COLO668 (cell line): ENCODE measurements at regions not wholly inside any gene's neighbourhood (a gene's known extent, or its start where the extent isn't known, plus 50 kb on each side); places are given as distances from the start of the nearest gene placed in this dataset.
"Not testable (repeated sequence)": the region's sequence is repeated elsewhere in the genome, so short reads cannot be mapped to it uniquely, and the experiment has no call there.

ENCODE experiments used
- DNase-seq: peaks from one replicate; lab custom pipeline; 2025; ENCODE audit not compliant: unreplicated experiment; lab: John Stamatoyannopoulos, UW

DNA sequence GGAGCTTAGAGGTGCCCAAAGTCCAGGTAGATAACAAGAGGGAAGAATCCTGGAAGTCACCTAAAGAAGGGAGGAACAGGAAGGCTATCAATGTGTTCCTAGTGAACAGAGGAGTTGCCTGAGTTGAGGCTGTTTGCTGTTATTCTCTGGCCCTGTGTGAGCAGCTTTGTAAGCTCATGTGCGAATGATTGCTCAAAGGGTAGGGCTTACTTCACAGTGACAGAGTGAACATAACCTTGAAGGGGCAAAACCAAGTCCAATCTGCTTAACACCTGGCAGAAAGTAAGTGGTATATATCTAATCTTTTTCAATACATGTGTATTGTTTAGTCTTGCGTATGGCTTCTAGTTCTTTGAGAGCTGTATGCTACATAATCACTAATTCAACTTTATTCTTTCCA, 1153.6 kb downstream of the TUSC7 start:
- no peak for DNase-seq

DNA sequence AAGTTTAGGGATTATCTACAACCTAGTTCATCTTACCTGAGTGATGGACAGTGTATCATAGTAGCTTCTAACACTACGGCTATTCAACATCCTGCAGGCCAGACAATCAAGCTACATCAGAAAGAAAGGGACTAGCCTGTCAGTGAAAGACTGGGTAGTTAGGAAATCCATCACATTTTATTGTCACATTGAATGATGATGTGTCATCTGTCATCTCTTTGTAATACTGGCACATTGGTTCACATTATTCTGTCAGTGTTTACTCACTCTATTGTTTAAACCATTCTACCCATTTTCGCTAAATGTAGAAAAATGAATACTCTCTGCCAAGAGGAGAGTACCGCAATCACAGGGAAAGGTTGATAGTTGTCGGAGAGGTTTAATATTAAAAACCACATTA, 1155.8 kb downstream of the TUSC7 start:
- no peak for DNase-seq

DNA sequence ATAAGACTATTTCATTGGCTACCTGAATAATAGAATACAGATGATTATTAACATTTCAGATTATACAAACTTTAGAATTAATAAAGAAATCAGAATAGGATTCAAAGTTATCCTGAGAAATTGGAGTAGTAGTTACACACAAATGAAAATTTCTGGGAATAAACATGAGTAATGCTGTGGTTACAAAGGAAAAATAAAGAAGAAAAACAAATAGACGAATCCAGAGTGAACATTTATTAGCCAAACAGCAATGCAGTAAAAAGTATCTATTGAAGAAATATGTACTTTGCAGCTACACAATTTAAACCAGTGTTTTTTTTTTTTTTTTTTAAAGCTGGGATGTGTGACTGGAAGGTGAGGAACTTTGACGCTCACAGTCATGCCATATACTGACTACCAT, 1159.2 kb downstream of the TUSC7 start:
- no peak for DNase-seq

DNA sequence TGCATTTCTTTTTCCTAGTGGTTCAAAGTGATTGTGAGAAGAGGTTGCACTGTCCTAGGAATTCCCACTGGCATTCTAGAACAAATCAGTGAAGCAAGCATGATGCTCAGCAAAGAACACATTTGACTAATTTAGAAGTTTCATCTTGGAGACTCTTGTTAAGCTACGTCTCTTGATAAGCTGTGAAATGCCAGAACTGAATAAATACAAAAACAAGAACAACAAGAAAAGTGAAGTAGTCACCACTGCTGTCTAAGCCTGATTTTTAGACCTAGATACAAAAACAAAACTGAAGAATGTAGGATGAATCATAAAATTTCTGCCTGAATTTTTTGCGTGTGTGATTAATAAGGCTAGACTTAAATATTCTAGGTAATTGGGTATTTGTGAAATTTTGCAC, 1162.4 kb downstream of the TUSC7 start:
- DNase-seq: no peak

DNA sequence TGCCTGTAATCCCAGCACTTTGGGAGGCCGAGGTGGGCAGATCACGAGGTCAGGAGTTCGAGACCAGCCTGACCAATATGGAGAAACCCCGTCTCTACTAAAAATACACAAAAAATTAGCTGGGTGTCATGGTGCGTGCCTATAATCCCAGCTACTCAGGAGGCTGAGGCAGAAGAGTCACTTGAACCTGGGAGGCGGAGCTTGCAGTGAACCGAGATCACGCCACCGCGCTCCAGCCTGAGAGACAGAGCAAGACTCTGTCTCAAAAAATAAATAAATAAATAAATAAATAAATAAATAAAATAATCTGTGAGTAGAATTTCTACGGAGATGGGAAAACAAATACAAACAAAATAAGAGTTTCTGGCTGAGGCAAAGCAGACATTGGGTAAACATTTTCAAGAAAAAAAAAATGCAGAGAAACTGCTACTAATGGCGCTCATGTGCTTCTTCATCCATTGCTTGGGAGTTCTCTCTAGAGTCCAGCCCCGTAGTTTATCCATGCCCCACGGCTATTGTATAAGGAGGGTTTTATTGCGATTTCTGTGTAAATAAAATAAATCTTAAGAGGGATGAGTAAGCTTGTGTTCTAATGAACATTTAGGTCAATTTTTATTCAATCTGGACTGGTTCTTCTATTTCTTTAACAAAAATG, 1161.9 kb downstream of the IGSF11 start:
- DNase-seq: not testable (repeated sequence)

DNA sequence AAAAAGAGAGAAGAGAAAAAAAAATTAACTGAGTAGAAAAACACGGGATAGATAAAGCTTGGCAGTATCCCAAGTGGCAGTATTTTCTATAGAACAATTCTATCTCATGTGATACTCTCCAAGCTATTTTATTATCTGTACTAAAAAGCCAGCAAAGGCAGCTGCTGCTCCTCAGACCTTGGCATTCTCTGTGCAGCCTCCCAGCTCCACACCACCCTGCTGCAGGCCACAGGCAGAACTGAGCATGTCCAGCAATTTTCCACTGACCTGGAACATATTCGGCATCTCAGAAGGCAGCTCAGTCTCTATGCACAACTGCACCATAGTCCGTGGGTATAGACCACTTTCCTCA, 1161.4 kb downstream of the IGSF11 start:
- peak; percentile 6 for DNase-seq

DNA sequence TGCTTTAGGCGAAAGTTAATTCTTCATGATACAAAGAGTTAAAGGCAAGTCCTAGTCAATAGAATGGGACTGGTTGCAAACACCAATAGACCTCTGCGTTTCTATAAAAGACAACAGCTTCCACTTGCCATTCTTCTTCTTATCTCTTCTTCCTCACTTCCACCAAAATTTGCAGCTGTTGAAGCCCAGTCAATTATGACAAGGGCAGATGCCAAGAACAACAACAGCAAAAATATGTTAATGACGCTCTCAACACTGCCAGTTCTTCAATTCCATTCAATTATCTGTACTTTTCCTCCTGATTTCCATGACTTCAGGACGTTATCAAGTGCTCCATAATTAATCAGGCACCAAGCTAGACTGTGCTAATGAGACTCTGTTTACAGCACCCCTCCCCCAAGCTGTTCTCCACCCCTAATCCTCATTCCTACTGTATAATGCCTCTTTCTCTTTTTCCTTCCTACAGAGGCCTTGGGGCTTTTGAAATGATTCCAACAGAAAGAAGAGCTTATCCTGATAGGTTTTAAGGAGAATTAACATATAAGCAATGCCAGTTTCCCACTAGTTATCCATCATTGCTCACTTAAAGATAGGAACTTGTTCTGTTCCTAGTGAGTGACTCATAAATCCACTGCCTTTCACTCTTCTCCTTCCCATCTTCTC, 1160.5 kb downstream of the IGSF11 start:
- no peak for DNase-seq

DNA sequence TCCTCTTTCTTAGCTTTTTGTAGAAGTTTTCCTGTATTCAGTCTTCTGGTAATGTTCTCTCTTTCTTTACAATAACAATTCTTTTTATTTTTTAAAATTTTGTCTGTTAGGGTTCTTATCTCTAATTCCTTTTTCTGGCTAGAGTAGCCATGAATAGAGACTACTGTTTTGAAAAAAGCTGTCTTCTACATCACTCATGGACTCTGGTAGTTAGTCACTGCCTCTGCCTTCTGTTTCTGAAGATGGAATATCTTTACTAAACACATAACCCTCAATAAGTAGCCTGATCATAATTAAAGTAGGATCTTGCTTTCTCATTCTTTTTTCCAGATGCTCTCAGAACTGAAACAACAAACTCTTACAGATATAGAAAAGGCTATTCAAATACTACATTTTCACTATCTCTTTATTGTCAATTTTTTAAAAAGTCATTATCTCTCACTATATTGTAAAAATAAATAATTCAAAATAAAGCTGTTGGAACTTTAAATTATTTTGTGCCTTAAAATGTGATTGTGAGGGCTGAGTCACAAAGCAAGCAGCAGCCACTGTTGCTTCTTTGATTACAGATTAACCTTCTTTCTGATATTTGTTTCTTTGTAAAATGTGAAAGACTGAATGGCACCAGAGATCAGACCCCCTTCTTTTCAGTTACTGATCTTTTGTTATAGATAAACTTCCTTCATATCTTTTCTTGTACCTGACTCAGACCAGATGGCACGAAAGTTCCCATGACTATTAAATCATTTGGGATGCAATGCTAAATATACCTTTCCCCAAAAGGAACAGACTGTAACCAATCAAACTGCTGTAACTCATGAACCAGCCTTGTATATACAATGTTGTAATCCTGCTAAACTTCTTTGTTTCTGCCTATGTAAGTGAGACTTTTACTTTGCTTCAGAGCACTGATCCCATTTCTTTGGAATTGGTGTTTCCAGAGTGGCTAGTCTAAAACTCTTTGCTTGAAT, 1159.5 kb downstream of the IGSF11 start:
- no peak for DNase-seq

DNA sequence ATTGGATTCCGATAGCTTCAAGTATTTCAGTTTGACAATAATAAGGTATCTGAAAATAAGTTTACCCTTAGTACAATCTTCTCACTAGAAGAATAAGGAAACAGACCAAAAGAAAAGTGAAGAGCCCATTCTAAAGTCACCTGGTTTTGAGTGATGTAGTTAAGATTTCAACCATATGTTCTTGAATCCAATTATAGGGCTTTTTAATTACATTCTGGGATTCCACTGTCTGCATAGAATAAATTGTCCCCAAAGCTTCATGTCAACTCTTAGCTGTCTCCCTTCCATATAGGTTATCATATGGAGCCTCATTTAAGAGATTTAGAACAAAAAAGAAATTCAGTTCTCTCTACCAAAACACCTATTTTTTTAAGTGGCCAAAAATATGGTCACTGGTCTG, 1158.8 kb downstream of the IGSF11 start:
- DNase-seq: no peak

DNA sequence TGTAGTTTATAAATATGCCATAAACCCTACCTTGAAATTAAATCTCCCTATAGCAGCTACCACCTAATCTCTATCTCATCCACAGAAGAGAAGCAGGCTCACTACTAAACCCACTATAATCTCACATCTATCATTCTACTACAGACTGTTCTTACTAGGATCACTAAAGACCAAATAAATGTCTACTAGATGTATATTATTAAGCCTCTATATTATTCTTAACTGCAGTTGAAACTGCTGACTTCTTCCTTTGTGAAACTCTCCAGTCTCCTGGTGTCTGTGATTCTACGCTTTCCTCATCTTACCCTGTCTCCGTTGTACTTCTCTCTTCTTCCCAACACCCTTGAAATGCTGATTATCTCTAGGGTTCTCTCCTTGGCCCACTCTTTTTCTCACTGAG, 1154.0 kb downstream of the IGSF11 start:
- DNase-seq: no peak

DNA sequence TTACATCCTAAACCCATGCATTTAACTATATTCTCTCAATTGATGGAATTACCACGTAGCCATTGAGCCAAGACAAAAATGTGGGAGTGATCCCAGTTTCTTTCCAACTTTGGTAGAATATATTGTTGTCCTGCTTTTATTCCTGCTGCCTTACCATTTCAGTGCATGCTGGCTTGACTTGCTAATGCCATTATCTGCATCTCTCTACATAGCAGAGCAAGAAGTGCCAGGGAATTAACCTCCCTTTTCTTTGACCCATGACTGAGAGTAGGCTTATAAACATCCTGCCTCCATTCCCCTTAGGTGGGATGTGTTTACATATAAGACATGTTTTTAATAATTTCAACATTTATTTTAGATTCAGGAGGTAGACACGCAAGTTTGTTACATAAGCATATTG, 1153.4 kb downstream of the IGSF11 start:
- DNase-seq: no peak

DNA sequence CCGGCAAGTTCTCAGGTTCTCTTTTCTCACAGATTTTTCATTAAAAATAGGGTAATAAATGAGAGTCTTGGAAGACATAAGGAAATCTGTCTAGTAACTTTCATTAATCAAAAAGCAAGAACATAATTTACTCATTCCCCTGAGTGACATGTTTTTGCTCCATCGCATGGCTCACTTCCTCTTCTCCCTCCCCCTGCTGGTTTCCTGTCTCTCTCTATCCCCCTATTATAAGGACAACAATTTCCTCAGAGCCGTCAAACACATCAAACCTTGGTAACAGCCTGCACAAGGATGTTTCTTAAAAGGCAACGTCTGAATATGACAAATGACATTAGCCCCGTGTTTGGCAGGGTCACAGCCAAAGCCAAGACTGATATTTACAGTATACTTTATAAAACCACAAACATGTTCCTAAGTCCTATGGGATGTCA, 1149.6 kb downstream of the IGSF11 start:
- no peak for DNase-seq

DNA sequence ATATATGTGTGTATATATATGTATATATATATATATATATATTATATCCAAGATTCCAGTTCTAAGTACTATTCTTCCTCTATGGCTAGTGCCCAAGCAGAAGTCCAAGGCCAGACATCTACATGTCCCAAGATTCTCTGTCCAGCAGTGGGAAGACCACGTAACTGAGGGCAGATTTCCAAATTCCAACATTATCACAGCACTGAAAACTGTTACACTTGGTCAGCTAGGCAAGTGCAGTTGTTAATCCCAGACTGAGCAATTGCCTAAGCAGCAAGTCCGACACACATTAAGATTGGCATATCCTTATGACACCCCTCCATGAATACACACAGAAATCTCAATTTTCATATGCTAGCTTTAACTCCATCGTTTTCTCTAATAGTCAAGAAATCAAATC, 1148.5 kb downstream of the IGSF11 start:
- no peak for DNase-seq

DNA sequence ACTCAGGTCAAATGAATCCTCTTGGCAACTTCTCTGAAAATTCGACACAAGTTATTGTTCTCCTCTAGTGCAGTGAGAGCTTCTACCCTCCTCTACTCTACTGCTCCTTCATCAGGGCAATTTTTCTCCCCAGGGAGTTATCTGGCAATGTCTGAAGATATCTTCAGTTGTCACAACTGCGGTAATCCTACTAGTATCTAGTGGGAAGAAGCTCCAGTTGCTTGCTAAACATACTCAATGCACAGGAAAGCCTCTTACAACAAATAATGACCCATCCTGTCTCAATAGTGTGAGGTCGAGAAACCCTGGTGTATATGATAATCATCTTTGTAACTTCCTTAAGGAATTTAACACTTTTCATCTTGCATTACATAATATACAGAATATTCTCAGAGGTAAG, 1147.6 kb downstream of the IGSF11 start:
- no peak for DNase-seq

DNA sequence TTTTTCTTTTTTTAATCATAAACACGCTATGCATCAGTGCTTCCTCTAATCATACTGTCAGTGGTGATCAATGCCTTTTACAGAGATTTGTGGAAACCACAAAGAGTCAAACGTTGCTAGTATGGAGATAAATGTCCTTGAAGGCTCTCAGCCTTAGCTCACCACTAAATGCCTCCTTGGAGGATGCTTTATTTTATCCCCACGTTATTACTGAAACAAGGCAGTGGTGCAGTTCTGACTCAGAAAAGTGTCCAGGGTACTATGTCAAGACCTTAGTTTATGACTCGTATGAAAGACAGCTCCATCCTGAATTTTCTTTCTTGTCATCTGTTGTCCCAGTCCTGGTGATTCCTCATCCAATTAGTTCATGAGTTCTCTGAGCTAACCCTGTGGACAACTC, 1146.7 kb downstream of the IGSF11 start:
- DNase-seq: no peak

DNA sequence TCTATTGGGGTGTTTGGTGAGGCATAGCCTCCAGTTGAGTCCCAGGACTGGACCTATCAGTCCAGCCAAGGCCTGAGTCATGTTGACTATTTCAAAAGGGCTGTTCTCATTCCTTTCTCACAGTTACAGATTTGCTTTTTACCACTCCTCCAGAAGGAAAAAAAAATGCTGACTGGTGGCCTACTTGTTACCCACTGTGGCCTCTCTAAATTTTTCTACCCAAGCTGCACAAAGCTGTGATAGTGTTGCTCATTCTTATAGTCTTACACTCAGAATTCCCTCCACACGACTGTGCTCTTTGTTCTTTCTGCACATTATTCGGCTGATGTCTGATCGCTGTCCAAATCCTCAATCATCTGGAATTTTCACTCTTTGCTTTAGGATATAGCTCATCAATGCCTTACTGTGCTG, 1142.2 kb downstream of the IGSF11 start:
- no peak for DNase-seq

DNA sequence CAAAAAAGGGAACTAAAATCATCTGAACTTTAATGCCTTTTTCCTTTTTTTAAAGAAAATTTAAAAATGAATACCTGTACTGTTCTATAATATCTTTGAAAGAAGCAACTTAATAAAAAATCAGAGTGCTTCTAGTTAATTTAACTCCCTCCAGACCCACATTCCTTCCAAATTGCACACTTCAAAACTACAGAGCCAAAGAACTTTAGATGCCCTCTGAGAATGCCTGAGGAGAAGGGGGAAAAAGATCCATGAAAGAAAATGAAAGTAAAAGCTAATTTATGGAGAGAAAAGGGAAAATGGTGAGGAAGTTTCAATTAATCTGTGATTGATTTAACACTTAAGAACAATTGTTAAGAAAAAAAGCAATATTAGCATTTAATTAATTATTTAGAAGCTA, 1141.6 kb downstream of the IGSF11 start:
- no peak for DNase-seq

DNA sequence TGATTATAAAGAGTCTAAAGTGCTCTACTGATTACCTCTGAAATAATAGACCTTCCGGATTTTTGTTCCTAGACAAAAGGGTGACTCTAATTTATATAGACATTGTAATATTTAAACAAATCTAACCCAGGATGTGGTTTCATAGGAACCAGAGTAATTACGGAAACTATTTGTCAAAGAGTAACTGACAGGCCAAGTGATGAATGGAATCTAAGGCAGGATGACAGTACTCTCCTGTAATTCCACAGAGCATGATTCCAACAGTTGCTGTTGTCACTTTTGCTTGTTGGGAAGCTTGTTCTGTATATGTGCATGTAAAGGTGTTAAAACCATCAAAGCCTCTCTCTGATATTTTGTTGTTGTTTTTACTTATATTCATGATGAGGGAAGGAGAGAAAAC, 1141.0 kb downstream of the IGSF11 start:
- DNase-seq: no peak

DNA sequence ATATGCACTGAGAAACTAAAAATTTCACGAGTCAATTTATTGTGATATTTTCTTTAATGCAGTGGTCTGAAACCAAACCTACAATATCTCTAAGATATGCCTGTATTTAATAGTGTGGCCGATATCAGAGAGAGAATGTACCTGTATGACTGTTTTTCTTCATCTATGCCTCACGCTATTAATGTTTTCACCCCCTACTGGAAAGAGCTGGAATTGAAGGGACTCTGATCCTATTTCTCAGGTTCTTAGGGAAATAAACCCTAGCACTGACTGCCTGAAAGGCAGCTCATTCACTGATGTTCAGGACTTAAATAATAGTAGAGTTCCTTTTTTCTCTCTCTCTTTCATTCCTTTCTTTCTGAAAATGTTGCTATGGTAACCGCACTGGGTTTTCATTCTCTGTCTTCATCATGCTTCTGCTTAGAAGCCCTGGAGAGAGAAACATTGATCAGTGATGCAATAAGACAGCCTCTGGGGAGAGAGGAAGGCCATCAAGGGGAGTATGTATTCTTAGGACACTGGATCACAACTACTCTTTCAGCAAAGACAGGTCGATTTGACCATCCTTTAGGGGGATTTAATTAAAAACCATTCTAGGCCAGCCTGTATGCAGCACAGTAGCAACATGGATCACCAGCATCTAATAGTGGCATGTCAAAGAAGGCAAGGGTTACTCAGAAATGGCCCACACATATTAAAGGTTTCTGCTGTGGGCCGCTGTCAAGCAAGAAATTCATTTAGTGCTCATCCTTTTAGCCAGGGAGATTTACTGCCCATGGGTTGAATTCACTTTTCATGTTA, 1135.7 kb downstream of the IGSF11 start:
- DNase-seq: peak; percentile 1

DNA sequence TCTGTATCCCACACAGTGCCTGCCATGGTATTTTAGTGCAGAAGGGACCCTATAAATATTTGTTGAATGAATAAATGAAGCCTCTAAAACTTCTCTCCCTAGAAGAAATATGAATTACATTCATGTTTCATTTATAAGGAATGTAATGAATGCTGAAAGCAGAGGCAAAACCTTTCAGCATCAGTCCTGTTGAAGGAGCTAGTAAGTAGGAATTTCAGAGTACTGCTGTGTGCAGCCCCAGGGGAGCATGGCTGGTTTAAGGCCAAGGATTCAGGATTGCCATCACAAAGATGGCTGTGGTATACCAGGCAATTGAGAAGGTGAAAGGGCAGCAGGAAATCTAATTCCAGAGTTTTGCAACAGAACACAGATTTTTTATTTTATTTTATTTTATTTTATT, 1131.4 kb downstream of the IGSF11 start:
- DNase-seq: no peak

DNA sequence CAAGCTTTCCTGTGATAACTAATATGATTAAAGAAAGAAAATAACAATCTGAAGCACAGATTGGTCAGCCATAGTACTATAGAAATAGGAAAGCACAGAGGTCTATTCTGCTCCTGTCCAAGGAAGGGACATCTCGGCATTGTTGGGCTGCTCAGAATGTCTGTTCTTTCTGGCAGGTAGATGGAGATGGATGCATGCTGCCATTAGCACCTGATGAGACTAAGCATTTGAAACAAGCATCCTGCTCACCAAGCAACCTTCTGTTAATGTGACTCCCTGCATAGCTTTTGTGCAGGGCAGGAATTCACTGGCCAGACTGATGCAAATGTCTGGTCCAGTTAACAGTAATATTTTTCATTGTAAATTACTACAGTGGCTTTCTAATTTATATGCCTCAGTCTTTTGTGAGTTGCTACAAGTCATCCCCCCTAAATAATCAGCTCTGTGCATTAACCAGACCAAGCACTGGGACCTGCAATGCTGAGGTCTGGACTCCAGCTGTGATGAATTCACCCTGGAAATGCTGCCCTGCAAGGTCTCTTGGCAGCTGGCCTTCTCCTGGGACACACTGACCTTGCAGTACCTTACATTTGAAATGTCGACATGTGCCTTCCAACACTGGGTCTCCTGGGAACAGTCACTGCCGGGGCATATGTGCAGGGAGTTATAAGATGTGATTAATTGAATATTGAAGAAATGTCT, 1123.7 kb downstream of the IGSF11 start:
- no peak for DNase-seq
